H1 (cell line): ENCODE measurements at regions not wholly inside any gene's neighbourhood (a gene's known extent, or its start where the extent isn't known, plus 50 kb on each side); places are given as distances from the start of the nearest gene placed in this dataset.

Source experiments
- CTCF ChIA-PET: fragments of 300-600 bp; sonication (Branson Sonifier 250); formaldehyde crosslinking; loops from one replicate; lab custom pipeline; 2021; ENCODE audit not compliant: partially characterized antibody; lab: Charles Lee
- POLR2A ChIA-PET: fragments of 300-600 bp; sonication (Branson Sonifier 250); formaldehyde crosslinking; loops from one replicate; lab custom pipeline; 2021; ENCODE audit warnings: inconsistent platforms; ENCODE audit not compliant: partially characterized antibody; lab: Charles Lee
- DNase-seq, 2 experiments: peaks; one replicate each; pipeline versions ENCODE4 v3.0.0 to v3.0.0-alpha.2; 2010 to 2022; ENCODE audit warnings: low spot score in 2 of 2, low read depth in 1 of 2, mixed read lengths in 1 of 2
- FAIRE-seq: peaks from 2 replicates; lab custom pipeline; 2011; peaks lifted over from hg19 to GRCh38; lab: Jason Lieb, UNC
- H2AFZ ChIP-seq: 2 replicates; pipeline ENCODE4 v1.8.1; 2012; ENCODE audit warnings: low read length, inconsistent platforms
- H2AK5ac ChIP-seq: 2 replicates; pipeline ENCODE4 v1.6.1; 2013; ENCODE audit warnings: low read depth, low read length
- H2BK120ac ChIP-seq: replicated peaks from 2 replicates; pipeline ENCODE3; 2013; ENCODE audit warnings: low read depth, low read length, inconsistent platforms
- H2BK12ac ChIP-seq: 2 replicates; pipeline ENCODE4 v1.6.1; 2013; ENCODE audit warnings: low read depth, low read length
- H2BK15ac ChIP-seq: 2 replicates; pipeline ENCODE4 v1.6.1; 2013; ENCODE audit warnings: low read length
- H2BK20ac ChIP-seq: 2 replicates; pipeline ENCODE4 v1.6.1; 2013; ENCODE audit warnings: low read length
- H2BK5ac ChIP-seq: 2 replicates; pipeline ENCODE4 v1.6.1; 2013; ENCODE audit warnings: low read depth, low read length
- H3K14ac ChIP-seq: 2 replicates; pipeline ENCODE4 v1.6.1; 2013; ENCODE audit warnings: inconsistent platforms; ENCODE audit not compliant: insufficient read length
- H3K18ac ChIP-seq: 2 replicates; pipeline ENCODE4 v1.6.1; 2013; ENCODE audit warnings: low read length; ENCODE audit errors: extremely low read depth
- H3K23ac ChIP-seq: 2 replicates; pipeline ENCODE4 v1.6.1; 2013; ENCODE audit warnings: inconsistent platforms; ENCODE audit not compliant: insufficient read length
- H3K23me2 ChIP-seq: 2 replicates; pipeline ENCODE4 v1.6.1; 2013; ENCODE audit warnings: low read depth, low read length
- H3K27ac ChIP-seq: 2 replicates; pipeline ENCODE4 v1.6.1; 2011; ENCODE audit warnings: low read depth, low read length, inconsistent platforms
- H3K27me3 ChIP-seq, 4 experiments: replicated peaks in 1 of 4; 1 replicate in 1 of 4; 2 replicates in 3 of 4; pipeline versions ENCODE4 v1.6.1 to v1.8.1; 2011 to 2013; ENCODE audit warnings: low read length in 3 of 4, mild to moderate bottlenecking in 3 of 4, inconsistent platforms in 2 of 4, mixed read lengths in 2 of 4, moderate library complexity in 1 of 4; ENCODE audit not compliant: control insufficient read depth in 3 of 4, insufficient read depth in 3 of 4; ENCODE audit errors: extremely low read depth in 1 of 4
- H3K36me3 ChIP-seq, 4 experiments: 2 replicates each; pipeline versions ENCODE4 v1.6.1 to v1.8.1; 2011 to 2013; ENCODE audit warnings: mild to moderate bottlenecking in 4 of 4, low read length in 3 of 4, moderate library complexity in 2 of 4, control low read depth in 1 of 4, inconsistent platforms in 1 of 4; ENCODE audit not compliant: insufficient read depth in 4 of 4, control insufficient read depth in 2 of 4
- H3K4ac ChIP-seq: replicated peaks from 2 replicates; pipeline ENCODE3; 2013; ENCODE audit warnings: low read length, low read depth, mixed read lengths, inconsistent platforms; ENCODE audit not compliant: insufficient read length
- H3K4me1 ChIP-seq, 4 experiments: replicated peaks in 1 of 4; 1 replicate in 1 of 4; 2 replicates in 3 of 4; pipeline versions ENCODE4 v1.6.1 to v1.8.1; 2011 to 2013; ENCODE audit warnings: low read length in 3 of 4, inconsistent platforms in 2 of 4, mixed read lengths in 1 of 4; ENCODE audit not compliant: insufficient read depth in 4 of 4, control insufficient read depth in 3 of 4
- H3K4me2 ChIP-seq, 2 experiments: 2 replicates each; pipeline versions ENCODE4 v1.6.1 to v1.8.1; 2011 to 2013; ENCODE audit warnings: low read depth in 2 of 2, low read length in 2 of 2, control low read depth in 1 of 2, inconsistent platforms in 1 of 2, mild to moderate bottlenecking in 1 of 2; ENCODE audit not compliant: insufficient read depth in 1 of 2
- H3K4me3 ChIP-seq, 4 experiments: fragments of 200-600, 300-600 bp in 1 of 4; sonication (generic), shearing (Covaris generic), sonication (Bioruptor Twin) in 1 of 4; 2 replicates each; pipeline versions ENCODE4 v1.5.1 to v1.8.1; 2011 to 2016; ENCODE audit warnings: low read length in 4 of 4, low read depth in 3 of 4, control low read depth in 2 of 4, inconsistent platforms in 2 of 4, mild to moderate bottlenecking in 2 of 4, mixed read lengths in 1 of 4, moderate library complexity in 1 of 4; ENCODE audit not compliant: insufficient read depth in 2 of 4; ENCODE audit errors: extremely low read depth in 1 of 4
- H3K56ac ChIP-seq: replicated peaks from 2 replicates; pipeline ENCODE3; 2013; ENCODE audit warnings: low read depth, mild to moderate bottlenecking, mixed read lengths, low read length, inconsistent platforms; ENCODE audit not compliant: insufficient read length
- H3K79me1 ChIP-seq: 2 replicates; pipeline ENCODE4 v1.6.1; 2013; ENCODE audit warnings: low read depth, low read length, control low read depth
- H3K79me2 ChIP-seq, 2 experiments: 2 replicates each; pipeline versions ENCODE4 v1.6.1 to v1.8.1; 2012 to 2013; ENCODE audit warnings: low read length in 2 of 2, mild to moderate bottlenecking in 2 of 2, inconsistent platforms in 1 of 2; ENCODE audit not compliant: insufficient read depth in 2 of 2, control insufficient read depth in 1 of 2
- H3K9ac ChIP-seq, 4 experiments: replicated peaks in 1 of 4; 1 replicate in 1 of 4; 2 replicates in 3 of 4; pipeline versions ENCODE4 v1.6.1 to v1.8.1; 2011 to 2013; ENCODE audit warnings: low read depth in 3 of 4, low read length in 3 of 4, control low read depth in 2 of 4, mild to moderate bottlenecking in 2 of 4, moderate library complexity in 2 of 4, inconsistent platforms in 1 of 4; ENCODE audit errors: extremely low read depth in 1 of 4
- H3K9me3 ChIP-seq, 2 experiments: 2 replicates each; pipeline versions ENCODE4 v1.6.1 to v1.8.1; 2012 to 2013; ENCODE audit warnings: mild to moderate bottlenecking in 2 of 2, moderate library complexity in 2 of 2, control low read depth in 1 of 2, inconsistent platforms in 1 of 2, low read depth in 1 of 2, low read length in 1 of 2, mixed read lengths in 1 of 2; ENCODE audit not compliant: insufficient read depth in 2 of 2
- H4K20me1 ChIP-seq, 2 experiments: replicated peaks in 1 of 2; 2 replicates each; pipeline versions ENCODE3 to v1.8.1; 2011 to 2013; ENCODE audit warnings: inconsistent platforms in 2 of 2, low read length in 2 of 2, mild to moderate bottlenecking in 1 of 2; ENCODE audit not compliant: insufficient read depth in 2 of 2, control insufficient read depth in 1 of 2
- H4K5ac ChIP-seq: 2 replicates; pipeline ENCODE4 v1.6.1; 2013; ENCODE audit warnings: low read length, low read depth, mixed read lengths, inconsistent platforms; ENCODE audit not compliant: insufficient read length
- H4K8ac ChIP-seq: 2 replicates; pipeline ENCODE4 v1.8.0; 2013; ENCODE audit warnings: mild to moderate bottlenecking, moderate library complexity, low read length, inconsistent platforms; ENCODE audit not compliant: insufficient read depth; ENCODE audit errors: extremely low read depth
- H4K91ac ChIP-seq: replicated peaks from 2 replicates; pipeline ENCODE3; 2013; ENCODE audit warnings: low read length, mixed read lengths, inconsistent platforms; ENCODE audit not compliant: insufficient read length
- BCL11A ChIP-seq, 2 experiments: IDR thresholded peaks; one replicate each; pipeline ENCODE4 v1.6.1; 2011; ENCODE audit warnings: low read depth in 2 of 2, low read length in 2 of 2, mild to moderate bottlenecking in 2 of 2
- BRCA1 ChIP-seq: IDR thresholded peaks from 2 replicates; pipeline ENCODE4 v1.6.1; 2012; ENCODE audit warnings: low read depth, low read length, improper control_type of control experiment
- CEBPB ChIP-seq: IDR thresholded peaks from 2 replicates; pipeline ENCODE4 v1.6.1; 2012; ENCODE audit warnings: low read depth, low read length
- CHD1 ChIP-seq: IDR thresholded peaks from 2 replicates; pipeline ENCODE4 v1.6.1; 2012; ENCODE audit warnings: low read depth, low read length, improper control_type of control experiment
- CTBP2 ChIP-seq: IDR thresholded peaks from 2 replicates; pipeline ENCODE4 v1.7.0; 2011; ENCODE audit warnings: borderline replicate concordance, mild to moderate bottlenecking, moderate library complexity, mixed read lengths, low read length; ENCODE audit not compliant: insufficient read depth, insufficient read length
- GTF2F1 ChIP-seq: IDR thresholded peaks from 2 replicates; pipeline ENCODE4 v1.6.1; 2012; ENCODE audit warnings: low read depth, low read length, improper control_type of control experiment, borderline replicate concordance
- MAFK ChIP-seq: IDR thresholded peaks from 2 replicates; pipeline ENCODE4 v1.6.1; 2012; ENCODE audit warnings: low read depth, mild to moderate bottlenecking, improper control_type of control experiment, low read length
- NRF1 ChIP-seq: IDR thresholded peaks from 2 replicates; pipeline ENCODE4 v1.6.1; 2011; ENCODE audit warnings: mild to moderate bottlenecking, low read depth, low read length, improper control_type of control experiment
- SIN3A ChIP-seq, 2 experiments: IDR thresholded peaks in 1 of 2; conservative IDR thresholded peaks in 1 of 2; 2 replicates each; pipeline ENCODE4 v1.6.1; 2011 to 2012; ENCODE audit warnings: low read length in 2 of 2, improper control_type of control experiment in 1 of 2, low read depth in 1 of 2, mild to moderate bottlenecking in 1 of 2
- SP1 ChIP-seq: IDR thresholded peaks from 2 replicates; pipeline ENCODE4 v1.6.1; 2011; ENCODE audit warnings: low read depth, low read length
- TCF12 ChIP-seq: IDR thresholded peaks from 2 replicates; pipeline ENCODE4 v1.6.1; 2011; ENCODE audit warnings: low read depth, mild to moderate bottlenecking, low read length
- YY1 ChIP-seq: IDR thresholded peaks from 2 replicates; pipeline ENCODE4 v1.6.1; 2011; ENCODE audit warnings: low read depth, mild to moderate bottlenecking, low read length
- WGBS, 2 experiments: shearing (Covaris generic) in 1 of 2; methylation state at CpG; one replicate each; pipeline versions ENCODE4 v1.1.6 to v1.1.7; 2013 to 2015; ENCODE audit warnings: low lambda C conversion rate in 2 of 2, mixed read lengths in 2 of 2, inconsistent platforms in 1 of 2, low coverage in 1 of 2, missing lambda C conversion rate in 1 of 2; ENCODE audit not compliant: insufficient replicate concordance in 2 of 2, insufficient coverage in 1 of 2, insufficient read length in 1 of 2; ENCODE audit errors: extremely low coverage in 1 of 2, missing lambda C conversion rate in 1 of 2; 5-methylcytosine and 5-hydroxymethylcytosine counted together

GRCh38 chrX:5324546-5324945 is 904.1 kb downstream of the NLGN4X start:
- no peak overlapping the region for H4K91ac ChIP-seq
- H2BK12ac ChIP-seq: no peak overlapping the region
- no peaks in the 10 kb centered on the region for H3K23me2 ChIP-seq
- H2BK15ac ChIP-seq: no peak overlapping the region
- H4K8ac ChIP-seq: no peak overlapping the region
- no peak overlapping the region for H4K5ac ChIP-seq
- no peak overlapping the region for H3K18ac ChIP-seq
- no peak overlapping the region for H2AFZ ChIP-seq
- H4K20me1 ChIP-seq: no peaks in the 10 kb centered on the region
- H3K36me3 ChIP-seq: no peaks in the 10 kb centered on the region
- DNase-seq: no peak
- 100% methylated on average over 1 of the region's 1 CpG; no CpG with 5 or more reads in 1 of the 2 experiments for WGBS, 2 experiments
- H3K79me2 ChIP-seq: no peaks in the 10 kb centered on the region
- no peak overlapping the region for H3K4me3 ChIP-seq
- H3K27me3 ChIP-seq: no peaks in the 10 kb centered on the region
- no peak overlapping the region for H2BK20ac ChIP-seq
- no peak overlapping the region for H3K27ac ChIP-seq
- no peak overlapping the region for H3K23ac ChIP-seq
- H3K14ac ChIP-seq: no peak overlapping the region
- H3K9me3 ChIP-seq: no peaks in the 10 kb centered on the region
- no peak overlapping the region for H2BK120ac ChIP-seq
- H3K56ac ChIP-seq: no peak overlapping the region
- no peak for TF ChIP-seq SIN3A (conservative IDR thresholded peaks at IDR 0.05 in 1 of 2, IDR thresholded peaks at IDR 0.05 in 1 of 2; ENCODE audit: low read depth in 1 of 2, low read length in 2 of 2)
- TF ChIP-seq YY1: no peak
- TF ChIP-seq BCL11A (IDR thresholded peaks at IDR 0.05; ENCODE audit: low read depth in 2 of 2, low read length in 2 of 2): no peak
- no peak for TF ChIP-seq CTBP2
- TF ChIP-seq NRF1: no peak
- TF ChIP-seq CHD1: no peak
- TF ChIP-seq SP1: no peak
- TF ChIP-seq TCF12: no peak
- TF ChIP-seq CEBPB: no peak
- no peak for TF ChIP-seq MAFK
- no peak for TF ChIP-seq GTF2F1
- TF ChIP-seq BRCA1: no peak
- TF ChIP-seq, all 59 proteins: peak for 0
- POLR2A ChIA-PET: no interaction called here
- Histone ChIP-seq H3K4me1 (no peaks in the 10 kb centered on the region), H2AK5ac (no peak overlapping the region), H2BK5ac (no peak overlapping the region), H3K9ac (no peak overlapping the region), H3K79me1 (no peaks in the 10 kb centered on the region), H3K4ac (no peak overlapping the region), H3K4me2 (no peak overlapping the region)
- CTCF ChIA-PET: no interaction called here
- no peak for FAIRE-seq
